ENCODE measurements at regions not wholly inside any gene's neighbourhood (a gene's known extent, or its start where the extent isn't known, plus 50 kb on each side); places are given as distances from the start of the nearest gene placed in this dataset.

GRCh38 chr16:59907611-59908010 lies 1173.5 kb upstream of the GOT2 start:
- no peak for TF ChIP-seq POLR2A (IDR thresholded peaks at IDR 0.05)
- no peak for TF ChIP-seq CTCF (IDR thresholded peaks at IDR 0.05)
- DNase-seq (ENCODE audit: low spot score in 2 of 2): no peak
- intact Hi-C loops (cut with DNase I; ENCODE audit: low total_unique reads): no loop called here
- WGBS, 2 donors: 66 to 69% methylated on average over 4 of the region's 4 CpGs
- H3K4me3 ChIP-seq (ENCODE audit: low read depth, poor library complexity, severe bottlenecking): no peak overlapping the region

GRCh38 chr16:59905606-59906005 lies 1171.5 kb upstream of the GOT2 start:
- H3K4me3 ChIP-seq (ENCODE audit: low read depth, poor library complexity, severe bottlenecking): no peak overlapping the region
- DNase-seq (ENCODE audit: low spot score in 2 of 2): no peak
- intact Hi-C loops (cut with DNase I; ENCODE audit: low total_unique reads): no loop called here
- TF ChIP-seq POLR2A (IDR thresholded peaks at IDR 0.05): no peak
- no peak for TF ChIP-seq CTCF (IDR thresholded peaks at IDR 0.05)
- 50 to 54% methylated on average over 6 of the region's 6 CpGs for WGBS, 2 donors

GRCh38 chr16:59905131-59905530 lies 1171.0 kb upstream of the GOT2 start:
- no peak overlapping the region for H3K4me3 ChIP-seq (ENCODE audit: low read depth, poor library complexity, severe bottlenecking)
- 77 to 86% methylated on average over 2 of the region's 2 CpGs for WGBS, 2 donors
- intact Hi-C loops (cut with DNase I; ENCODE audit: low total_unique reads): no loop called here
- no peak for TF ChIP-seq POLR2A (IDR thresholded peaks at IDR 0.05)
- TF ChIP-seq CTCF (IDR thresholded peaks at IDR 0.05): no peak
- no peak for DNase-seq (ENCODE audit: low spot score in 2 of 2)

- intact Hi-C loops (cut with DNase I; ENCODE audit: low total_unique reads): no loop called here
- 84 to 87% methylated on average over 2 of the region's 2 CpGs for WGBS, 2 donors
- no peak for DNase-seq (ENCODE audit: low spot score in 2 of 2)
- TF ChIP-seq POLR2A (IDR thresholded peaks at IDR 0.05) (no peak), CTCF (IDR thresholded peaks at IDR 0.05) (no peak)
- H3K4me3 ChIP-seq (ENCODE audit: low read depth, poor library complexity, severe bottlenecking): no peak overlapping the region
These were observed 1165.8 kb upstream of the GOT2 start for GRCh38 chr16:59899940-59900339.

GRCh38 chr16:59892376-59892775 lies 1158.3 kb upstream of the GOT2 start:
- no peak for DNase-seq (ENCODE audit: low spot score in 2 of 2)
- intact Hi-C loops (cut with DNase I; ENCODE audit: low total_unique reads): no loop called here
- no peak overlapping the region for H3K4me3 ChIP-seq (ENCODE audit: low read depth, poor library complexity, severe bottlenecking)
- TF ChIP-seq POLR2A (IDR thresholded peaks at IDR 0.05) (no peak), CTCF (IDR thresholded peaks at IDR 0.05) (no peak)
- WGBS, 2 donors: 96 to 98% methylated on average over 8 of the region's 8 CpGs

GRCh38 chr16:59887856-59888255 lies 1153.7 kb upstream of the GOT2 start:
- DNase-seq (ENCODE audit: low spot score in 2 of 2): no peak

More at GRCh38 chr16:59887856-59888255, 1153.7 kb upstream of the GOT2 start:
- 85 to 93% methylated on average over 2 of the region's 2 CpGs for WGBS, 2 donors
- intact Hi-C loops (cut with DNase I; ENCODE audit: low total_unique reads): no loop called here
- no peak overlapping the region for H3K4me3 ChIP-seq (ENCODE audit: low read depth, poor library complexity, severe bottlenecking)
- no peak for TF ChIP-seq POLR2A (IDR thresholded peaks at IDR 0.05)

Measured in lower leg skin (tissue), 4 donors.